ENCODE measurements at regions not wholly inside any gene's neighbourhood (a gene's known extent, or its start where the extent isn't known, plus 50 kb on each side); places are given as distances from the start of the nearest gene placed in this dataset.
"Not testable (repeated sequence)": the region's sequence is repeated elsewhere in the genome, so short reads cannot be mapped to it uniquely, and the experiment has no call there.

DNA sequence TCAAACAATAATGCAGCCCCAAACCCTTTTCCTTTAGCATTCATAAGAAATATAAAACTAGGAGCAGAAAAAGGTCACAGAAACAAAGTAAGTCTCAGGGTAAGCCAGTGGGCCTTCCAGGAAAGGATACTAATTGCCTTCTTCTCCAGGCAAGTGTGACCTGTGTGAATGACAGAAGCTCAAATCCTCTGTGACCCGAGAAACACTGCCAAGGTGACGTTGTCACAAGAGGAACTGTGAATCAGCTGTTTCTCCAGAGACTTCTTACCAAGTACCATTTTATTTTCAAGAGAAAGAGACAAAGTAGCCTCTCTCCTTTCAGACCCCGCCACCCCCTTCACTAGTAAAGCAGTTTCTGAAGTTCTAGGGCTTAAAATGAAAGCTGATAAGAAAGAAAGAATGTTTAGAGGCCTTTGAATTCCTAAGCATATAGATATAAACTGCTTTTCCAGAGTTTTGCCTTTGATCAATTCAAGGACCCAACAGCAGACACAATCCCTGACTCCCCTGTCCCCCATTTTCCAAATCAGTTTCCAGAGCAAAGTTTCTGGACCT lies 155.6 kb downstream of the NUF2 start:
- DNase-seq = no peak

DNA sequence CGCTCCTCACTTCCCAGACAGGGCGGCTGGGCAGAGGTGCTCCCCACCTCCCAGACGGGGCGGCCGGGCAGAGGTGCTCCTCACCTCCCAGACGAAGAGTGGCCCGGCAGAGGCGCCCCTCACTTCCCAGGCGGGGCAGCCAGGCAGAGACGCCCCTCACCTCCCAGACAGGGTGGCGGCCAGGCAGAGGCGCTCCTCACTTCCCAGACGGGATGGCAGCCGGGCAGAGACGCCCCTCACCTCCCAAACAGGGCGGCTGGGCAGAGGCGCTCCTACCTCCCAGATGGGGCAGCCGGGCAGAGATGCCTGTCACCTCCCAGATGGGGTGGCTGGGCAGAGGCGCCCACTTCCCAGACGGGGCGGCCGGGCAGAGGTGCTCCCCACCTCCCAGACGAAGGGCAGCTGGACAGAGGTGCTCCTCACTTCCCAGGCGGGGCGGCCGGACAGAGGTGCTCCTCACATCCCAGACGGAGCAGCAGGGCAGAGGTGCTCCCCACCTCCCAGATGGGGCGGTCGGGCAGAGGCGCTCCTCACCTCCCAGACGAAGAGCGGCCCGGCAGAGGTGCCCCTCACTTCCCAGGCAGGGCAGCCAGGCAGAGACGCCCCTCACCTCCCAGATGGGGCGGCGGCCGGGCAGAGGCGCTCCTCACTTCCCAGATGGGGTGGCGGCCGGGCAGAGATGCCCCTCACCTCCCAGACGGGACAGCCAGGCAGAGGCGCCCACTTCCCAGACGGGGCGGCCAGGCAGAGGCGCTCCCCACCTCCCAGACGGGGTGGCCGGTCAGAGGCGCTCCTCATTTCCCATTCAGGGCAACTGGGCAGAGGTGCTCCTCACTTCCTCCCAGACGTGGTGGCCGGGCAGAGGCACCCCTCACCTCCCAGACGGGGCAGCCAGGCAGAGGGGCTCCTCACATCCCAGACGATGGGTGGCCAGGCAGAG lies 176.9 kb downstream of the NUF2 start:
- not testable (repeated sequence) for DNase-seq

- DNase-seq = no peak
Measured at GRCh38 chr1:163504331-163504978, 182.7 kb downstream of the NUF2 start.

- DNase-seq = no peak
Measured at GRCh38 chr1:163509114-163509513, 187.4 kb downstream of the NUF2 start.

DNA sequence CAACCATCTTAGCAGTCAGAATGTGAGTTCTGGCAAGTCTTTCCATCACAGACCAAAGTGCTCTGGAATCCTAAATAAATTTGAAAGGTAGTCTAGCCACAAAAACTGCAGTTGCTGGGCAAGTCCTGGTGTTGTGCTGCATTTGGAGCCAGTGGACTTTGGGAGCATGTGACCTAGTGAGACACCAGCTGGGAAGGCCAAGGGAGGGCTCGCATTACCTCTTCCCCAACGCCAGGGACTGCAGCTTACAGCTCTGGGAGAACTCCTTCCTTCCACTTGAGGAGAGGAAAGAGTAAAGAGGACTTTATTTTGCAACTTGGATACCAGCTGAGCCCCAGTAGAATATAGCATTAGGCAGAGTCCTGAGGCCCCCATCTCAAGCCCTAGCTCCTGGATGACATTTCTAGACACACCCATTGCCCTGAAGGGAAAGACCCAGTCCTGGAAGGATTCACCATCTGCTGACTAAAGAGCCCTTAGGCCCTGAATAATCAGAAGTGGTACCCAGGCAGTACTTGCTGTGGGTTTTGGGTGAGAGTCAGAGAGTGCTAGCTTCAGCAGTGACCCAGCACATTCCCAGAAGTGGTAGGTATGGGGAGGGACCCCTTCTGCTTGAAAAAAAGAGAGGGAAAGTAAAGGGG lies 190.7 kb downstream of the NUF2 start:
- DNase-seq = no peak

DNA sequence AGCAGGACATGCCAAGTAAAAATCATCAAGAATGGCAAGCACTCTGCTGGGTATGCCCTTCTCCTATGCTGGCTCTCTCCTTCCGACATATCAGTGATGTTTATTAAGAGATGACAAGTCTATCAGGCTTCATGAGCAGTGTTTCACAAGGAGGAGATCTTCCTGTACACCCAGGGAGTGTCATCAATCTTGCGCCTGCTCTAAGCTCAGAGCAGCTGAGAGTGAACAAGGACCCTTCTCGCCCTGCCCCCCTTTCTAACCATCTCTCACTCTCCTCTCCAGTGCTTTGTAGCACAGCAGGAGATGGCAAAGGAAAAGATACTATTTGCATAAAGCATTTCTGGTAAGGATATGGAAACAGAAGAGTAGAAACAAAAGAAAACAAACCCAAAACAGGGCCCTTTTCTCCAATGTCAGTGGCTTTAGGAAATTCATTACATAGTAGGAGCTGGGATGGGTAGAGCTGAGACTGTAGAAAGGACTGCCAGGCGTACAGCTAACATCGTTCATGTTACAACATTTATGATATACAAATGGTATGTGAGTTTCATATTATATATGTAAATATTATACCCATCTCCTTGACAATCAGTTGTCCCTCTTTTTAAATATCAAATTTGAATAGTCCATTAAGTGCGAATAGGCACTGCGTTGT lies 201.7 kb downstream of the NUF2 start:
- DNase-seq = no peak

DNA sequence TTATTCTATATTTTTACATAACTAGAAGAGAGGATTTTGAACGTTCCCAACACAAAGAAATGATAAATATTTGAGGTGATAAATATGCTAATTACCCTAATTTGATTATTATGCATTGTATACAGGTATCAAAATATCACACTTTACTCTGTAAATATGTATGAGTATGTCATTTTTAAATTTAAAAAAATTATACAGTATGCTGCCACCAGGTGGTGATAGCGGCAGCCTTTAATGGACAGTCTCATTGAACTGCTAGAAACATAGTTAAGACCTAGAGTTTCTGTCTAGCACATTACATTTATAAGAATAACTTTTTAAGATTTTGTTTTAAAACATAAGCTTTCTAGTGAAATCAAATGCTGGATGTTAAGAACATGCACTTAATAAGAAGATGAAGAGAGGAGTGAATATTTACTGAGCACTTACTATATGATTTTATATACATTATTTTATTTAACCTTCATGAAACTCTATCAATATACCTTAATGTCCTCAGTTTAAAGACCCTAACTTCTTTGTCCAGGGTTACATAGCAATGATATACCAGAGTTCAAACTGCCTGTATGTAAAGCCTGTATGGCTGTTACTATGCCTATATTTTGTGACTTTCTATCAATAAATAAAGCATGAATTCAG lies 207.1 kb downstream of the NUF2 start:
- no peak for DNase-seq

- DNase-seq = no peak
Measured at GRCh38 chr1:163531345-163531744, 209.6 kb downstream of the NUF2 start.

DNA sequence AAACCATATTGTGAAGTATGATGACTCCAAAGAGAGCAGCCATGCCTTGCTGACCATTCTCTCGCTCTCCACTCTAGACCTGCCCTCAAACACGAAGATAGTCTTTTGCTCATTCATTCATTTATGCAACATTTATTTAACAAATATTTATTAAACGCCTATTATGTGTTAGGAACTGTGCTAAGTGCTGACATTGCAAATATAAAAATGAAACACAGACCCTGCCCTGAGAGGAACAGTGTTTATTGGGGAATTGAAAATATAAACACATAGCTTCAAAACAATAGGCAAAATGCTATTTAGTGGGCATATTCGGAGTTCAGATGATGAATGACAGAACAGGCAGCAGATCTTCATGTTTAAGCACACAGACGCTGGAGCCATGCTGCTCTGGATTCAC lies 213.6 kb downstream of the NUF2 start:
- no peak for DNase-seq

DNA sequence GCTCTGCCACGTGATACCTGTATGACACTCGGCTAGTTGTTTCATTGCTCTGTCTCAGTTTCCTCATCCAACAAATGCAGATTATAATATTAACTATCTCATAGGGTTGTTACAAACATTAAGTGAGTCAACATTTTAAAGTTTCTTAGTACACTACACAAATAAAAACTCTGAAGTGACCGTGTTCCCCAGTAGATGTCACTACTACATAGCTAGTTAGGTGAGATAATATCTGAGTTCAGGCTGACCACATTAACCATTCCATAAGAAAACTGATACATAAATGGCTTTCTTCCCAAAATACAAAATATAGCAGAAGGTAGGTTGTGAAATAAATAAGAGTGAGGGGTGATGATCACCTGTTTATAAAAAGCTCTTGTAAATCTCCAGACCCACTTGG lies 214.1 kb downstream of the NUF2 start:
- no peak for DNase-seq

DNA sequence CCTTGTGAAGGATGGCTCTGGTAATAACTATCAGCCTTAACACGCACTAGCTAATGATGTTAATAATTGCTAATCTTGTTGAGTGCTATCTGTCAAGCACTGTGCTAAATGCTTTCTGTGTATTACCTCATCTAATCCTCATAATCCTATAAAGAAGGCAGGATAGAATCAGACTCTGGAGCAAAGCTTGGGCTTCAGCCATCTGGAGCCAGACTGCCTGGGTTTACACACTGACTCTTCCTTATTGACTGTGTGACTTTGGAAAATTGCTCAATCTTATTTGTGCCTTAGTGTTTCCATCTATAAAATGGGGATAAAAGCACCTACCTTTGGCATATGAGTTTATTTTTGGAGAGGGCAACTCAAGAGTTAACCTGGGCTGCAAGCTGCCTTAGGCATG lies 216.1 kb downstream of the NUF2 start:
- DNase-seq = no peak

- no peak for DNase-seq
Measured at GRCh38 chr1:163538667-163539066, 216.9 kb downstream of the NUF2 start.

DNA sequence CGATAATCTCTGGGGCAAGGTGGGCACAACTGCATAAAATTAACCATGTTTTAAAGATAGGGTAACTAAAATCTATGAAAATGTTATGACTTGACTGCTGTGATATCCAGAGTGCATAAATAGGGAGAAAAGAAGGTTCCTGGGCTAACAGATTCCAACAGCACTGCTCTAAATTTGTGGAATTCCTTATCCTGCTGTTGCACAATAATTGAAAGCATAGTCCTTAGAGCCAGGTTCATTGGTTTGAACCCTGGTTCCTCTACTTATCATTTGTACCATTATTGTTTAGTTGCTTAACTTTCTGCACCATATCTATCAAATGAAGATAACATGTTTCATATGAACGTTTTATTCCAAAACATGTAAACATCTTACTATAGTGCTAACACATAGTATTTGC lies 219.0 kb downstream of the NUF2 start:
- DNase-seq = no peak

GRCh38 chr1:163544441-163544840 lies 222.7 kb downstream of the NUF2 start:
- DNase-seq = no peak

GRCh38 chr1:163558162-163558561 lies 236.4 kb downstream of the NUF2 start:
- no peak for DNase-seq

- DNase-seq = no peak
Measured at GRCh38 chr1:163561580-163562295, 240.0 kb downstream of the NUF2 start.

GRCh38 chr1:163562355-163562754 lies 240.6 kb downstream of the NUF2 start:
- no peak for DNase-seq

DNA sequence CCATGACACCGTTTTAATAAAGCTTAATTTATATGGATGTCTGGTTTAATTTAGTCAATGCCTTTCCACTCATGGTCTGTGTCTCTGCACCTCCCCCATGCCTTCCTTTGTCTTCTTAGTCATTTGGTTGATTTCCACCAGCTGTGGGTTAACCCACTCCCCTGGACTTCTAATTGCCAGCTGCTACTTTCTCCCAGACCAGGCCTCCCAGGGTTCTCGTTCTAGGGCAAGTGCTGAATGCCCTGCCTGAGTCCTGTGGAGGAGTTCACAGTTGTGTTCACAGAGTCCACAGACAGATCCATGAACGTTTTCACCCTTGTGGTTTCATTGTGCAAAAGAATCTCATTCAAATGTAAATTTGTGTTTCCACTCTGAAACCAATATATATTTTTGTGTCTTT lies 243.4 kb downstream of the NUF2 start:
- DNase-seq = no peak

GRCh38 chr1:163570071-163570470 lies 248.3 kb downstream of the NUF2 start:
- no peak for DNase-seq

DNA sequence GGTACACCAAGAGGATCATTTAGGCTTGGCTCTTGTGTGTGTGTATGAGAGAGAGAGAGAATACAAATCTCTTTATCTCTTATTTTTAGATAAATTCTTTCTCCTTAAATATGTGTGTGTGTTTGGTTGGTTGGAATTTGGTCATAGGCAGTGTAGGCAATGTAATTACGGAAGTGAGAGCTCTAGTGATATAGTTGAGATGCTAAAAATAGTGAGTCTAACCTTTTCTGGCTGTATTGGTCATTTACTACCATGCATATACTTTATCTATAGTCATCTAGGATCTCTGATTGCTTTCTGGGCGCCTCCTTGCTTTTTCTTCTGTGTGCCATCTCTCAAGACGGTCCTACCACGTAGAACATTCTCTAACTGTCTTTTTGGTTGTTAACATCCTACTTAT lies 250.2 kb downstream of the NUF2 start:
- no peak for DNase-seq

GRCh38 chr1:163574119-163574518 lies 252.4 kb downstream of the NUF2 start:
- no peak for DNase-seq

GRCh38 chr1:163580926-163581325 lies 259.2 kb downstream of the NUF2 start:
- no peak for DNase-seq

All from DMS79 (cell line).